ENCODE measurements at regions not wholly inside any gene's neighbourhood (a gene's known extent, or its start where the extent isn't known, plus 50 kb on each side); places are given as distances from the start of the nearest gene placed in this dataset.

DNA sequence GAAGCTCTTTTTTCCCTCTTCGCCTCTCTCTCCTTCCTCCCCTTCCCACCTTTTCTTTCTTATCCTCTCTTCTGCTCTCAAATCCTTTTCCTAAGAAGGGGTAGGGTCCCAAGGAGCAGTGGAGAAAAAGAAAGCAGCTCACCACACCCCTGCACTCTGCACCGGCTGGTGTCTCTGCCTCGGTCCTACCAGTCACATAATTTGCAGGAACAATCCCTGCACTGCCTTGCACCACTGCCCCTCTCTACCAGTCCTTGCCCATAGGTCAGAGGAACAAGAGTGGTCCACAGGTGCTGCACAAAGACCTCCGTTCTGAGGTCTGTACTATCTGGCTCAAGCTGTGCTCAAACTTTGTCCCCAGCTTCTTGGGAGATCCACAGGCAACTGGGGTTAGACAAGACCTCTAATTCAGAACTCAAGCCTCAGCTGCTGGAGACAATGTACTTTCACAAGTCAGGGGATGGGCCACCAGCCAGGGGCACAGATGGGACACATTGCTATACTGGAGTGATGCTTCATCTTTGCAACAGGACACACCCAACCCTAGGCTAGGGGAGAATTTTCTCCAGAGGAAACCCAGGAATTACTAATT, 125.4 kb upstream of the ZNF507 start:
- TF ChIP-seq, protein P1, sequence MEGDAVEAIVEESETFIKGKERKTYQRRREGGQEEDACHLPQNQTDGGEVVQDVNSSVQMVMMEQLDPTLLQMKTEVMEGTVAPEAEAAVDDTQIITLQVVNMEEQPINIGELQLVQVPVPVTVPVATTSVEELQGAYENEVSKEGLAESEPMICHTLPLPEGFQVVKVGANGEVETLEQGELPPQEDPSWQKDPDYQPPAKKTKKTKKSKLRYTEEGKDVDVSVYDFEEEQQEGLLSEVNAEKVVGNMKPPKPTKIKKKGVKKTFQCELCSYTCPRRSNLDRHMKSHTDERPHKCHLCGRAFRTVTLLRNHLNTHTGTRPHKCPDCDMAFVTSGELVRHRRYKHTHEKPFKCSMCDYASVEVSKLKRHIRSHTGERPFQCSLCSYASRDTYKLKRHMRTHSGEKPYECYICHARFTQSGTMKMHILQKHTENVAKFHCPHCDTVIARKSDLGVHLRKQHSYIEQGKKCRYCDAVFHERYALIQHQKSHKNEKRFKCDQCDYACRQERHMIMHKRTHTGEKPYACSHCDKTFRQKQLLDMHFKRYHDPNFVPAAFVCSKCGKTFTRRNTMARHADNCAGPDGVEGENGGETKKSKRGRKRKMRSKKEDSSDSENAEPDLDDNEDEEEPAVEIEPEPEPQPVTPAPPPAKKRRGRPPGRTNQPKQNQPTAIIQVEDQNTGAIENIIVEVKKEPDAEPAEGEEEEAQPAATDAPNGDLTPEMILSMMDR (IDR thresholded peaks at IDR 0.05), result no peak
- TF ChIP-seq POLR2AphosphoS5 (IDR thresholded peaks at IDR 0.05) (no peak), POLR2A (IDR thresholded peaks at IDR 0.05) (no peak)
